Activated effector memory CD4-positive, alpha-beta T cell treated with anti-CD3 and anti-CD28 coated beads, Interleukin-2, amount 50 U/mL, for 16 hours (primary cell): ENCODE measurements at regions not wholly inside any gene's neighbourhood (a gene's known extent, or its start where the extent isn't known, plus 50 kb on each side); places are given as distances from the start of the nearest gene placed in this dataset.

Source experiments
- DNase-seq: peaks from one replicate; pipeline ENCODE4 v3.0.0-alpha.2; 2020

DNA sequence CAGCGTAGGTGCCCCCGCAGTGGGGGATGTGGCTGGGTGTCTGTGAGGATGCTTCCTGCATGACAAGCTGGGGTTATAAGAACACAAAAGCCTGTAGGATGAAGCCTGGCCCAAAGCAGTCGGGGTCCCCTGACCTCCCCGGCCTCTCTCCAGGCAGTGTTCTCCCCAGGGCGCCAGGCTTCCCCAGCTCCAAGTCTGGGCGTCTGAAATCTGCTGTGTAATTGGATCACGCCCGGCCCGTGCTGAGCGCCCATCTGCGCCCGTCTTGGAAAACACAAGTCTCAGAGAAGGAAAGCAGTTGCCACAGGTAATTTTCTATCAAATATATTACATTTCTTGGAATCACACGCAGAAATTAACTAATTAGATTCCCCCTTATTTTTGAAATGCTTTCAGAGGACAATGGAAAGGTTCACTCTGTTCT, 233.3 kb downstream of the CTTN start:
- no peak for DNase-seq

DNA sequence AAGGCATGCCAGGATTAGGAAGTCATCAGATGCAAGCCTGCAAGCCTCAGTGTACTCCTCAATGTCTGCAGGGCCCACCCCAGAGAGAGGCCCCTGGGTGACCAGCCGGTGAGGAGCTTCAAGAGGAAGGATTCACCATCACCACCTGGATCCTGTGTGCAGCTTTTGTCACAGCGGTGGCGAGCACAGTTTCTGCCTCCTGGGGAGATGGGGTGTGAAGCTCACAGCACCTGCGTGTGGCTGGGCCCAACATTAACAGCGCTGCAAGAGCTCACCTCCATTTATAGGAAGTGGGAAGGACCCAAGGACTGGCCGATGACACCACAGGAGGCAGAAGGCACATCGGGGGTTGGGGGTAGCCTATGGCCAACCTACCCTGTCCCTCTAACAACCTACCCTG, 235.3 kb downstream of the CTTN start:
- DNase-seq, result no peak

- no peak for DNase-seq
These were observed 238.3 kb downstream of the CTTN start for GRCh38 chr11:70636659-70637058.

DNA sequence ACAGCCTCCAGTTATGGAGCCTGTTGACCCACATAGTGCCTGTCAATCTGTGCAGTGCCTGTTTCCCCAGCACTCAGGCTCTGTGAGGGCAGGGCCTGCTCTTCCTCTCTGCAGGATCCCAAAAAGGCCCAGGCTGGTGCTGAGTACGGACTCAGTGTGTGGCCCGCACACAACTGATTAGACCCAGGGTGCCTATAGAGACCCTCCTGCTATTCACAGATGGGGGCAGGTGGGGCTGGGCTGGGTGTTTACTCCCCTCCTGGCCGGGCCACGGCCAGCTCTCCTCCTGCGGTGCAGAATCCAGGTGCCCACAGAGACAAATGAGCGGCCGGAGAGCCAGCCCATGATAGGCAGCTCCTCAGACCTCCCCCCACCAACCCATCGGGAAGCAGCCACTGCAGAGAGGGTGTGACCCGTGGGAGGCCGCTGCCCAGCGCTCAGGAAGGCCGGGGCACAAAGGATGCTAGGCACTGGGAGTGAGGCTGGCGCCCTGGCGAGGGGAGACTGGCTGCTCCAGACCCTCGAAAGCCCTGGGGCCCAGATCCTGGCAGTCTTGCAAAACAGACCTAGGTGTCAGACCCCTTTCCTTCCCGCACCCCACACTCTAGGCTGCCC, 239.0 kb downstream of the CTTN start:
- no peak for DNase-seq

- DNase-seq, result no peak
These were observed 239.7 kb downstream of the CTTN start for GRCh38 chr11:70637949-70638583.

GRCh38 chr11:70640408-70640807, 242.1 kb downstream of the CTTN start:
- DNase-seq, result no peak

GRCh38 chr11:70641369-70641768, 243.0 kb downstream of the CTTN start:
- DNase-seq, result no peak

DNA sequence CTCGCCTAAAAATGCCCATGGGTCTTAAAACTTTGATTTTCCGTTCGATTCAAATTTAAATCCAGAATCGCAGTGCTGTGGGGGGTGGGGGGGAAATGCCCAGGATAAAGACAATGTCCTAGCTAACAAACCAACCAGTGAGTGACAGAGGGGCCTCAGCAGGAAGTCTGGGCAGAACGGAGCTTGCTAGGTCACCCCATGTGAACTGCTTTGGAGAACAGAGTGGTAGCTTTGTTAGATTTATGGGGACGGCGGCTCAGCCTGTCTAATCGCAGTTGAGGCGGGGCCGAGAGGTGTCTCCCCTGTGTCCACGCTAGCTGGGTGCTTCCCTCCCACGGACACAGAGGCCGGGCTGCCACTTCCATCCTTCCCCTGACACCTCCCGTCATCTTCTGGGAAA, 243.9 kb downstream of the CTTN start:
- no peak for DNase-seq

GRCh38 chr11:70643642-70644041, 245.3 kb downstream of the CTTN start:
- no peak for DNase-seq

GRCh38 chr11:70644343-70645060, 246.2 kb downstream of the CTTN start:
- DNase-seq, result no peak

DNA sequence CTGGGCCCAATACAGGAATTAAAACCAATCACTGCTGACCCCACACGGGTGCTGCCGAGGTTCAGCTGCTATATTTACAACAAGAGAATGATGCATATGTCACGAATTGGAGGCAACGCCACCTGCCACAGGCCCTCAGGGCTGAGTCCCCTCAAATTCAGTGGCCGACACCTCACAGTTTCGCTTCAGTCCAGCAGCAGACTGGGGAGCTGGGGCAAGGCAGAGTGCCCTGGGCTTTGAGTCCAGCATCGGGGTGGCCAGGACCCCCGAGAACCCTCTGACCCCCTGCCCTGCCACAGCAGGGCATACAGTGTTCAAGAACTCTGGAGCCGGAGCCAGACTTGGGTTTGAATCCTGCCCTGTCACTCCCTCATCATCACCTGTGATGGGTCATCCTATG, 247.2 kb downstream of the CTTN start:
- no peak for DNase-seq

- DNase-seq, result no peak
These were observed 248.1 kb downstream of the CTTN start for GRCh38 chr11:70646272-70647049.

DNA sequence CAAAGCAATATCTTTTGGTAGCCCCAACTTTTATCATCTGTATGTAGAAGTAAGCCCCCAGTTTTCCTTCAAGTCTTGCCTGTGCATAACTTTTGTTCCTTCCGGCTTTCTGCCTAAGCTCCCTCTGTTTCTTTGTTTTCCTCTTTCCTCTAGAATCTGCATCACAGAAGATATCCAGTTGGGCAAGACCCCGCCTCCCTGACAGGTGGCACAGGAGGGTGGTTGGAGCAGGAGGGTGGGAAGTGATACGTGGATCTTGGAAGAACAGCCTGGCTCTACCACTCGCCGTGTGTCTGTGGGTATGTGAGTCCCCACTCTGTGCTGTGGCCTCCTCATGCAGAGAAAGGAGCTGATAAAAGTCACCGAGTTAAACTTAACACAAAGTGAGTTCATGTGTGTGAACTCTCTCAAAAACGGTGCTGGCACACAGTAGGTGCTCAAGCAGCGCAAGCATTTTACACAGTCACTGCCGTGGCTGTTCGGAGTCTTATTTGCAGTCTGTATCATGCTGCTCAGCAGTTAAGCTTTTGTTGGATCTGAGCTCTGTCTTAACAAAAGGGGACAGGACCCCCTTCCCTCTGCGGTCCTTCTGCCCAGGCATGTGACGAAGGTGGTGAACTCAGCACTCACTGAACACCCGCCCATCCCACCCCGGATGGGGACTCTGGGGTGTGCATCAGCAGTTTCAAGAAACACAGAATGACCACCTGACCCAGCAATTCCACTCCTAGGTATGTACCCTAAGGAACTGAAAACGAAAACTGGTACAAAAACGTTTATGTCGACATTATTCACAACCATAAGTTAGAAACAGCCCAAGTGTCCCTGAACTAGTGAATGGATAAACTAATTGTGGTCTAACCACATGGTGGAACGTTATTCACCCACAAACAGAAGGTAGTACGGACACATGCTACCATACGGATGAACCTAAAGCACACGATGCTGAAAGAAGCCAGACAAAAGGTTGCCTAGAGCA, 249.1 kb downstream of the CTTN start:
- no peak for DNase-seq

DNA sequence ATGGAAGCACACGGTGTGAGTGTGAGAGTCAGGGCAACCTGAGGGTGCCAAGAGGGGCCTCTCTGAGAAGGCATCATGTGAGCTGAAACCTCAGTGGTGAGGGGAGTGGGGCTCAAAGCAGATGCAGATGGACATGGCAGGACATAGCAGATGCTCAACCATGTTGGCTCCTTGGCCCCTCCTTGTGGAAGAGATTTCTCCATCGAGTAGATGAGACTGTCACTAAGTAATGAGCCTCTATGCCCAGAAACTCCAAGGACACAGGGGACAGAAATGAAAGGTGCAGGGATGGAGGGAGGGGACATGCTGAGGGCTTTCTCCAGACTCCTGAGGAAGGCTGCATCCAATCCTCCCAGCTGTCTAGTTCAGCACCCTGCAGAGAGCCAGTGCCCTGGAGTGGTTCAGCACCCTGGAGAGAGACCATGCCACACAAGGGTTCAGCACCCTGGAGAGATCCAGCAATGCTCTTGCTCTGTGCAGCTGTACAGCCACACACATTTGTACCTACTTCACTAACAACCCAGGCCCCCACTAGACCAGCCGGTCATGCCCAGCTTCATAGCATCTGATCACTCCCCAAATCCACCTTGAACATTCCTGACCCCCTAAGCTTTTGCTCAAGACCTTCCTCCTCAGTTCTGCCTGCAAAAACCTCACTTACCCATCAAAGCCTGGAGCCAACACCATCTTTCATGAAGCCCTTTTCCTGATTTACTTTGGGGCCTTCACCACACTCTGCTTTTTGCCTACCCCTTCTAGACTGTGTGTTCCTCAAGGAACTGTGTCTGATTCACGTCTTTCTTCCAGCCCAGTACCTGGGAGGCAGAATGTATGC, 252.0 kb downstream of the CTTN start:
- peak; percentile 65 for DNase-seq

DNA sequence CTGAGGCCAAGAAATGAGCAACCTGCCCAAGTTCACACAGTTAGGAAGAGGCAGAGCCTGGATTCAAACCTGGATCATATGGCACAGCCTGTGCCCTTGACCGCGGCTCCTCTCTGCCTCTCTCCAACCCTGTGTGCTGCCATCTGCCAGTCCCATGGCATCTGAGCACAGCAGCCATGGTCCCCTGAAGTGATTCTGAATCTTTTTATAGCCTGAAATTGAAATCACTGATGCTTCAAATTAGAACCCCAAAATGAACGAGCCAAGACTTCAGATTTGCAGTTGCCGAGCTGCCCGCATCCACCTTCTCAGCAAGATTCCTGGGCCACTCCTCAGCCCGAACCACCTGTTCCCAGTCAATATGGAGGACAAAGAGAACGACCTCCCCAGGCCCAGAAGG, 252.7 kb downstream of the CTTN start:
- no peak for DNase-seq

DNA sequence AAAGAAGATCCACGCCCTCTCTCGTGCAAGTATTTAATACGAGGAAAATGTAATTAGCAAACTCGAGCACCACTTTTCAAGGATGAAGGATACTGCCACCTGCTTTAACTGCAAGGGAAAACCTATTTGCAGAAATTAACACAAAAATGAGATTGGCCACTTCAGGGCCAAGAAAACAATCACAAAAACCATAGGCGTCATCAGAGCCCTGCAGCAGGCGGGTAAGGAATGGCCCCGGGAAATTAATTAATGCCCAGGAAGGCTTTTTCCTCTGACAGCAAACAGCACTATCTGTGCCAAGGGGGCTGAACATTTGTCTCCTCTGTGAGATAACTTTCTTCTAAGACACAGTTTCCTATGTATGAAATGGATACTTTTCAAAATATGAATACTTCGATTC, 255.7 kb downstream of the CTTN start:
- DNase-seq, result no peak

DNA sequence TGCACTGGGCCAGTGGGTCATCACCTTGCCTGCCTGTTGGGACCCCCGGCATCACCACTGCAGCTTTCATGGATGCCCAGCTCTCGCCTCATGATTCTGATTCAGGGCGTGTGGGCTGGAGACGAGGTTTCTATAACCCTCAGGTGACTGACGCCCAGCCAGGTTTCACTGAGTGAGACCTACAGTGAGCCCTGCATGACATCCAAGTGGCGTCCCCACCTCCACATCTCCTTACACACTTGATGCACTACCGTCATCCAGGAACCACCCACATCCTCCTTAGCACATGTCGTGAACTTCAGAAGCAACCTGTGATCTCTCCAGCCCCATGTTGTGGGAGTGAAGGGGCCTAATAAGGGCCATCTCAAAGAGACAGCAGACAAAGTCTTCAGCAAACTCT, 257.5 kb downstream of the CTTN start:
- no peak for DNase-seq

DNA sequence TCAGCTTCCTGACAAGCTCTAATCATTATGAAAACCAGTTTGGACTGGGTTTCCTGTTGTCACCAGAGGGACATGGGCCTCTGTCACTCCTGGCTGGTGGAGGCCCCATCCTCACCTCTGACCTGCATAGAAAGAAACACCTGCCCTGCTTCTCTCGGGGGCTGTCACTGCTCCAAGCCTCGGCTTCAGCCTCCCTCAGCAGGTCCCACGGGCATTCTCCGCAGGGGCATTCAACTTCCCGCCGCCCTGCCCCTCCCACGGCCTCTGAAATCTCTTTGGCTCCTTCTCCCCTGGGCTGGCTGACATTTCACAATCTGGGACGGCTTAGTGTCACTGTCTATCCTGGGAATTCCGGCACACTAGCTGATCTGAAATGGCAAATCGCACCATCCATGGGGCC, 257.9 kb downstream of the CTTN start:
- no peak for DNase-seq

DNA sequence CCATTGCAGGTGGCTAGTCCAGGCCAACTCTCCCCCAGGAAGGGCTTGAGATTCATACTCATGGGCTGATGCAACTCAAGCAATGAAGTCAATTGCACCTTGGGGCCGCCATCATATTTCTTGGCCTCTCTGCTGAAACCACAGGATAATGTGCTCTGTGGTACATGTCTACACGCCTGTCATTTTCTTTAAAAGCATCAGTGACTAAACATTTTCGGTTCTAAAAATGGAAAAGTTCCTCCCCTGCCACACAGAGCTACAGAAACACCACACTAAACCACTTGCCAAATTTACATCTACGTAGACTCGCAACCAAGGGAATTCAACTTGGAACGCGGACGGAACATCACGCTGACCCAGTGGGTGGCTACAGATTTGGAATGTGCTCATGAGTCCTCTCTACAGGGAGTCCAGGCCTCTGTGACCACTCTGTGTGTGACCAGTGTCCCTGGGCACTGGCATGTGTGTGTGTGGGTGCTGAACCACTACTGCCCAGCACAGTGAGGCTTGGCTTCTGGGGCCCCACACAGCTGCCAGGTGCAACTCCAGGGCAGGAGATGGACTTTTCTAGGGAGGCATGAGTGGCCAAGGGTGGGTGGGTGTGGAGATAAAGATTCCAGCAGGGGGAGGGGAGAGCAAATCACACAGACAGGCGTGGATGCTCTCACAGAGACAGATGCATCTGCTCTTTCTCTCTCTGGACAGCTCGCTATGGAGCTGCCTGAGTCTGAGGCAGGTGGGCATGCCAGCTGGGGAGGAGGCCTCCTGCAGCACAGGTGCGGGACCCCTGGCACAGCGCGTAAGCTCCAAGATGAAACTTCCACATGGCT, 261.9 kb downstream of the CTTN start:
- no peak for DNase-seq

GRCh38 chr11:70660889-70661197, 262.5 kb downstream of the CTTN start:
- no peak for DNase-seq
